IMR-90 (cell line): ENCODE measurements at regions not wholly inside any gene's neighbourhood (a gene's known extent, or its start where the extent isn't known, plus 50 kb on each side); places are given as distances from the start of the nearest gene placed in this dataset.
A peak's percentile ranks its signal among the peaks of the same experiment; 100 is the strongest.

Experiments used
- ATAC-seq: fragments of 200-7000 bp; cut with Tn5 transposase; 2 replicates; pipeline ENCODE4 v1.9.1; 2020; ENCODE audit warnings: low read depth, mild to moderate bottlenecking, moderate library complexity
- BruUV-seq: library from RNA; stranded (reverse); fragments of 400-500 nt; replicated peaks from 2 replicates; lab custom pipeline; 2021; lab: Mats Ljungman, UMichigan
- CTCF ChIA-PET: fragments of 300-600 bp; formaldehyde crosslinking; extraction: SDS; loops from one replicate; lab custom pipeline; 2021; ENCODE audit warnings: antibody characterized with exemption; lab: Yijun Ruan, JAX
- POLR2A ChIA-PET: fragments of 300-600 bp; sonication (Branson Sonifier 250); formaldehyde crosslinking; loops from one replicate; lab custom pipeline; 2022; ENCODE audit warnings: antibody characterized with exemption; ENCODE audit not compliant: unreplicated experiment; lab: Charles Lee
- DNase-seq: peaks from one replicate; pipeline ENCODE4 v3.0.0; 2013
- H2AFZ ChIP-seq: replicated peaks from 2 replicates; pipeline ENCODE3; 2013; ENCODE audit warnings: low read length, mild to moderate bottlenecking; ENCODE audit not compliant: poor library complexity
- H2AK5ac ChIP-seq: 2 replicates; pipeline ENCODE4 v1.6.1; 2013; ENCODE audit warnings: low read depth, low read length, inconsistent platforms
- H2AK9ac ChIP-seq: replicated peaks from 2 replicates; pipeline ENCODE3; 2013; ENCODE audit warnings: mild to moderate bottlenecking, low read depth, low read length, moderate library complexity; ENCODE audit not compliant: poor library complexity
- H2BK120ac ChIP-seq: 2 replicates; pipeline ENCODE4 v1.6.1; 2013; ENCODE audit warnings: low read depth, low read length, inconsistent platforms
- H2BK15ac ChIP-seq: 3 replicates; pipeline ENCODE4 v1.6.1; 2013; ENCODE audit warnings: low read depth, low read length, inconsistent platforms
- H2BK20ac ChIP-seq: 2 replicates; pipeline ENCODE4 v1.6.1; 2013; ENCODE audit warnings: low read depth, mild to moderate bottlenecking, inconsistent platforms, low read length, moderate library complexity
- H2BK5ac ChIP-seq: 2 replicates; pipeline ENCODE4 v1.6.1; 2013; ENCODE audit warnings: mild to moderate bottlenecking, low read depth, low read length, inconsistent platforms; ENCODE audit not compliant: poor library complexity, severe bottlenecking
- H3K14ac ChIP-seq: replicated peaks from 2 replicates; pipeline ENCODE4 v1.6.1; 2013; ENCODE audit warnings: low read depth, low read length, inconsistent platforms
- H3K18ac ChIP-seq: 2 replicates; pipeline ENCODE4 v1.6.1; 2013; ENCODE audit warnings: low read depth, low read length, control low read depth
- H3K23ac ChIP-seq: 2 replicates; pipeline ENCODE4 v1.6.1; 2013; ENCODE audit warnings: low read depth, low read length, inconsistent platforms
- H3K27ac ChIP-seq: 2 replicates; pipeline ENCODE4 v1.5.1; 2013; ENCODE audit warnings: mild to moderate bottlenecking, control low read depth, low read length; ENCODE audit not compliant: insufficient read depth
- H3K27me3 ChIP-seq: 2 replicates; pipeline ENCODE4 v1.6.1; 2013; ENCODE audit warnings: low read length; ENCODE audit not compliant: control insufficient read depth, insufficient read depth
- H3K36me3 ChIP-seq: 2 replicates; pipeline ENCODE4 v1.6.1; 2013; ENCODE audit warnings: low read length, mixed read lengths; ENCODE audit not compliant: control insufficient read depth, insufficient read depth
- H3K4ac ChIP-seq: 2 replicates; pipeline ENCODE4 v1.6.1; 2013; ENCODE audit warnings: low read depth, low read length, inconsistent platforms
- H3K4me1 ChIP-seq: 2 replicates; pipeline ENCODE4 v1.6.1; 2013; ENCODE audit warnings: low read length, mixed read lengths; ENCODE audit not compliant: control insufficient read depth, insufficient read depth
- H3K4me2 ChIP-seq: 2 replicates; pipeline ENCODE4 v1.6.1; 2013; ENCODE audit warnings: low read depth, mild to moderate bottlenecking, control low read depth, low read length, moderate library complexity
- H3K4me3 ChIP-seq: 2 replicates; pipeline ENCODE4 v1.5.1; 2013; ENCODE audit warnings: low read depth, mild to moderate bottlenecking, control low read depth, low read length, moderate library complexity; ENCODE audit not compliant: insufficient read depth
- H3K56ac ChIP-seq: 2 replicates; pipeline ENCODE4 v1.6.1; 2013; ENCODE audit warnings: low read length, inconsistent platforms; ENCODE audit not compliant: insufficient read depth; ENCODE audit errors: extremely low read depth
- H3K79me1 ChIP-seq, 2 experiments: 2 replicates each; pipeline ENCODE4 v1.6.1; 2013; ENCODE audit warnings: low read length in 2 of 2, inconsistent platforms in 1 of 2, low read depth in 1 of 2
- H3K9ac ChIP-seq: 2 replicates; pipeline ENCODE4 v1.6.1; 2013; ENCODE audit warnings: low read depth, low read length, control low read depth
- H3K9me1 ChIP-seq: 2 replicates; pipeline ENCODE4 v1.6.1; 2013; ENCODE audit warnings: low read length, inconsistent platforms; ENCODE audit not compliant: insufficient read depth
- H3K9me3 ChIP-seq: 2 replicates; pipeline ENCODE4 v1.6.1; 2013; ENCODE audit warnings: low read length; ENCODE audit not compliant: control insufficient read depth, insufficient read depth
- H4K20me1 ChIP-seq: 2 replicates; pipeline ENCODE4 v1.6.1; 2013; ENCODE audit warnings: low read length, inconsistent platforms; ENCODE audit not compliant: insufficient read depth
- H4K5ac ChIP-seq: 2 replicates; pipeline ENCODE4 v1.6.1; 2013; ENCODE audit warnings: mild to moderate bottlenecking, low read depth, low read length, control low read depth
- H4K8ac ChIP-seq, 2 experiments: 2 replicates each; pipeline ENCODE4 v1.6.1; 2013; ENCODE audit warnings: low read depth in 2 of 2, low read length in 2 of 2, control low read depth in 1 of 2, inconsistent platforms in 1 of 2
- H4K91ac ChIP-seq: 2 replicates; pipeline ENCODE4 v1.6.1; 2013; ENCODE audit warnings: low read depth, low read length, inconsistent platforms; ENCODE audit not compliant: insufficient read depth
- CEBPB ChIP-seq: IDR thresholded peaks from 2 replicates; pipeline ENCODE4 v1.6.1; 2012; ENCODE audit warnings: low read depth, low read length, improper control_type of control experiment
- CHD1 ChIP-seq: IDR thresholded peaks from 2 replicates; pipeline ENCODE4 v1.6.1; 2012; ENCODE audit warnings: low read depth, low read length, improper control_type of control experiment
- CTCF ChIP-seq: conservative IDR thresholded peaks from 2 replicates; pipeline ENCODE4 v1.5.1; 2012; ENCODE audit warnings: mild to moderate bottlenecking, low read depth, low read length, improper control_type of control experiment
- ELK1 ChIP-seq: fragments of 150-350 bp; IDR thresholded peaks from 2 replicates; pipeline ENCODE4 v1.6.1; 2016; ENCODE audit warnings: low read depth, mild to moderate bottlenecking, low read length, moderate library complexity, borderline replicate concordance
- MAFK ChIP-seq: IDR thresholded peaks from 2 replicates; pipeline ENCODE4 v1.6.1; 2012; ENCODE audit warnings: low read depth, low read length, improper control_type of control experiment
- RFX5 ChIP-seq: IDR thresholded peaks from 2 replicates; pipeline ENCODE4 v1.8.0; 2012; ENCODE audit warnings: low read depth, mild to moderate bottlenecking, low read length, moderate library complexity
- SMC3 ChIP-seq: fragments of 150-350 bp; IDR thresholded peaks from 2 replicates; pipeline ENCODE4 v1.6.1; 2016; ENCODE audit warnings: low read depth, mild to moderate bottlenecking, antibody characterized with exemption, low read length, moderate library complexity
- USF2 ChIP-seq: fragments of 150-350 bp; IDR thresholded peaks from 2 replicates; pipeline ENCODE4 v1.6.1; 2017; ENCODE audit warnings: mild to moderate bottlenecking, antibody characterized with exemption, low read length, low read depth
- WGBS, 2 experiments: methylation state at CpG; one replicate each; pipeline versions ENCODE4 v1.1.5 to v1.1.7; 2013; ENCODE audit warnings: missing lambda C conversion rate in 2 of 2; ENCODE audit not compliant: insufficient read length in 1 of 2; ENCODE audit errors: extremely low coverage in 2 of 2; 5-methylcytosine and 5-hydroxymethylcytosine counted together
- dilution Hi-C: fragments of 300-500 bp; cut with HindIII; formaldehyde crosslinking; loops from one replicate; pipeline ENCODE4 v1.14.3; 2018; ENCODE audit warnings: low sequenced_read_pairs; ENCODE audit not compliant: unreplicated experiment
- in situ Hi-C: fragments of 300-500 bp; cut with MboI; formaldehyde crosslinking; loops from 3 replicates; pipeline ENCODE4 v1.14.3; 2019; ENCODE audit warnings: low sequenced_read_pairs, inconsistent platforms, mixed read lengths
- intact Hi-C: fragments of 100-400 bp; cut with micrococcal nuclease; formaldehyde crosslinking; loops from 2 replicates; pipeline ENCODE4 v1.10.0; 2022

- peak overlapping the region; percentile 29; the same call in 1 of the 2 replicates for H2AK5ac ChIP-seq
- POLR2A ChIA-PET, result no interaction called here
- no peak overlapping the region for H3K4me2 ChIP-seq
- H4K8ac ChIP-seq, result no peak overlapping the region
- peak overlapping the region; percentile 27; the same call in 1 of the 2 replicates for H2BK20ac ChIP-seq
- peaks cover 8% of the 10 kb centered on the region; the same call in 1 of the 2 replicates for H3K9me1 ChIP-seq
- TF ChIP-seq USF2 (no peak), CEBPB (no peak), RFX5 (no peak), MAFK (no peak), SMC3 (no peak), CHD1 (no peak), CTCF (no peak), ELK1 (no peak)
- H3K4me1 ChIP-seq, result peaks cover 9% of the 10 kb centered on the region
- no peak overlapping the region for H3K4me3 ChIP-seq
- H2BK15ac ChIP-seq, result no peak overlapping the region
- no peak overlapping the region for H3K9ac ChIP-seq
- H3K56ac ChIP-seq, result no peak overlapping the region
- H3K9me3 ChIP-seq, result no peaks in the 10 kb centered on the region
- peak overlapping the region; percentile 19; the same call in 1 of the 2 replicates for H4K91ac ChIP-seq
- H2BK5ac ChIP-seq, result no peak overlapping the region
- H2AFZ ChIP-seq, result no peak overlapping the region
- H2BK120ac ChIP-seq, result no peak overlapping the region
- H4K5ac ChIP-seq, result no peak overlapping the region
- dilution Hi-C loops (no loop called here), in situ Hi-C loops (loop anchor here (10.0 to 25.0 kb wide), 4 partner anchors 181 to 1269 kb away; no protein-coding TSS in a partner anchor), intact Hi-C loops (loop anchor here (5.0 to 10.0 kb wide), 3 partner anchors 519 to 1829 kb away; no protein-coding TSS in a partner anchor)
- H3K14ac ChIP-seq, result no peak overlapping the region
- H2AK9ac ChIP-seq, result no peak overlapping the region
- H3K27me3 ChIP-seq, result no peaks in the 10 kb centered on the region
- H3K18ac ChIP-seq, result no peak overlapping the region
- no peaks in the 10 kb centered on the region for H3K79me1 ChIP-seq
- H4K20me1 ChIP-seq, result no peaks in the 10 kb centered on the region
- ATAC-seq (no peak), DNase-seq (no peak)
- H3K23ac ChIP-seq, result no peak overlapping the region
- no peaks in the 10 kb centered on the region for H3K36me3 ChIP-seq
- WGBS, 2 experiments, result no CpG with 5 or more reads among the region's 1 CpG
- no TSS peak for BruUV-seq
- CTCF ChIA-PET, result no interaction called here
- no peak overlapping the region for H3K27ac ChIP-seq
- H3K4ac ChIP-seq, result peak overlapping the region; percentile 33; the same call in 1 of the 2 replicates
Observed at GRCh38 chr2:67844024-67844540, 218.7 kb downstream of the C1D start.
